ENCODE measurements at regions not wholly inside any gene's neighbourhood (a gene's known extent, or its start where the extent isn't known, plus 50 kb on each side); places are given as distances from the start of the nearest gene placed in this dataset.

- Histone ChIP-seq H3K4me3 (ENCODE audit: low read depth, low read length) (no peak overlapping the region), H3K4me1 (ENCODE audit: control insufficient read depth, insufficient read depth, low read length, unreplicated experiment) (no peaks in the 10 kb centered on the region), H2AFZ (ENCODE audit: low read length, unreplicated experiment) (no peak overlapping the region), H3K27me3 (ENCODE audit: insufficient read depth, low read length) (no peaks in the 10 kb centered on the region), H3K36me3 (ENCODE audit: insufficient read depth, low read length) (no peaks in the 10 kb centered on the region), H3K79me2 (ENCODE audit: control insufficient read depth, insufficient read depth, low read length, unreplicated experiment) (no peaks in the 10 kb centered on the region), H3K27ac (ENCODE audit: low read depth, low read length) (no peak overlapping the region)
These were observed 348.2 kb downstream of the PDGFC start for GRCh38 chr4:156623376-156623775.

- Histone ChIP-seq H3K27me3 (ENCODE audit: insufficient read depth, low read length) (no peaks in the 10 kb centered on the region), H3K4me1 (ENCODE audit: control insufficient read depth, insufficient read depth, low read length, unreplicated experiment) (peaks cover 2% of the 10 kb centered on the region), H2AFZ (ENCODE audit: low read length, unreplicated experiment) (no peak overlapping the region)
These were observed 350.8 kb downstream of the PDGFC start for GRCh38 chr4:156620786-156621185.

GRCh38 chr4:156619154-156619934 is 352.3 kb downstream of the PDGFC start:
- Histone ChIP-seq H3K27ac (ENCODE audit: low read depth, low read length) (no peak overlapping the region), H3K4me1 (ENCODE audit: control insufficient read depth, insufficient read depth, low read length, unreplicated experiment) (peaks cover 15% of the 10 kb centered on the region), H3K4me3 (ENCODE audit: low read depth, low read length) (no peak overlapping the region), H2AFZ (ENCODE audit: low read length, unreplicated experiment) (no peak overlapping the region), H3K79me2 (ENCODE audit: control insufficient read depth, insufficient read depth, low read length, unreplicated experiment) (no peaks in the 10 kb centered on the region), H3K27me3 (ENCODE audit: insufficient read depth, low read length) (no peaks in the 10 kb centered on the region), H3K36me3 (ENCODE audit: insufficient read depth, low read length) (no peaks in the 10 kb centered on the region)

More at GRCh38 chr4:156620786-156621185, 350.8 kb downstream of the PDGFC start:
- H3K4me3 ChIP-seq (ENCODE audit: low read depth, low read length): no peak overlapping the region
- H3K79me2 ChIP-seq (ENCODE audit: control insufficient read depth, insufficient read depth, low read length, unreplicated experiment): no peaks in the 10 kb centered on the region
- H3K36me3 ChIP-seq (ENCODE audit: insufficient read depth, low read length): no peaks in the 10 kb centered on the region
- H3K27ac ChIP-seq (ENCODE audit: low read depth, low read length): no peak overlapping the region

GRCh38 chr4:156615066-156615531 is 356.5 kb downstream of the PDGFC start:
- Histone ChIP-seq H3K4me1 (ENCODE audit: control insufficient read depth, insufficient read depth, low read length, unreplicated experiment) (peaks cover 15% of the 10 kb centered on the region), H3K79me2 (ENCODE audit: control insufficient read depth, insufficient read depth, low read length, unreplicated experiment) (no peaks in the 10 kb centered on the region), H3K27ac (ENCODE audit: low read depth, low read length) (peak overlapping the region; percentile 30), H3K36me3 (ENCODE audit: insufficient read depth, low read length) (no peaks in the 10 kb centered on the region), H2AFZ (ENCODE audit: low read length, unreplicated experiment) (peak overlapping the region; percentile 33), H3K4me3 (ENCODE audit: low read depth, low read length) (no peak overlapping the region), H3K27me3 (ENCODE audit: insufficient read depth, low read length) (no peaks in the 10 kb centered on the region)

GRCh38 chr4:156614536-156614935 is 357.1 kb downstream of the PDGFC start:
- Histone ChIP-seq H3K4me1 (ENCODE audit: control insufficient read depth, insufficient read depth, low read length, unreplicated experiment) (peaks cover 15% of the 10 kb centered on the region), H2AFZ (ENCODE audit: low read length, unreplicated experiment) (no peak overlapping the region), H3K27me3 (ENCODE audit: insufficient read depth, low read length) (no peaks in the 10 kb centered on the region), H3K36me3 (ENCODE audit: insufficient read depth, low read length) (no peaks in the 10 kb centered on the region), H3K79me2 (ENCODE audit: control insufficient read depth, insufficient read depth, low read length, unreplicated experiment) (no peaks in the 10 kb centered on the region), H3K27ac (ENCODE audit: low read depth, low read length) (no peak overlapping the region), H3K4me3 (ENCODE audit: low read depth, low read length) (no peak overlapping the region)

- Histone ChIP-seq H3K4me3 (ENCODE audit: low read depth, low read length) (no peak overlapping the region), H3K4me1 (ENCODE audit: control insufficient read depth, insufficient read depth, low read length, unreplicated experiment) (no peaks in the 10 kb centered on the region), H3K27ac (ENCODE audit: low read depth, low read length) (no peak overlapping the region), H3K36me3 (ENCODE audit: insufficient read depth, low read length) (no peaks in the 10 kb centered on the region), H2AFZ (ENCODE audit: low read length, unreplicated experiment) (no peak overlapping the region), H3K79me2 (ENCODE audit: control insufficient read depth, insufficient read depth, low read length, unreplicated experiment) (no peaks in the 10 kb centered on the region), H3K27me3 (ENCODE audit: insufficient read depth, low read length) (no peaks in the 10 kb centered on the region)
These were observed 362.2 kb downstream of the PDGFC start for GRCh38 chr4:156609421-156609820.

GRCh38 chr4:156608651-156609050 is 362.9 kb downstream of the PDGFC start:
- no peak overlapping the region for H3K4me3 ChIP-seq (ENCODE audit: low read depth, low read length)
- no peak overlapping the region for H3K27ac ChIP-seq (ENCODE audit: low read depth, low read length)

GRCh38 chr4:156607478-156607857 is 364.1 kb downstream of the PDGFC start:
- no peaks in the 10 kb centered on the region for H3K36me3 ChIP-seq (ENCODE audit: insufficient read depth, low read length)
- H3K4me3 ChIP-seq (ENCODE audit: low read depth, low read length): no peak overlapping the region
- no peak overlapping the region for H2AFZ ChIP-seq (ENCODE audit: low read length, unreplicated experiment)
- no peak overlapping the region for H3K27ac ChIP-seq (ENCODE audit: low read depth, low read length)
- no peaks in the 10 kb centered on the region for H3K27me3 ChIP-seq (ENCODE audit: insufficient read depth, low read length)
- no peaks in the 10 kb centered on the region for H3K79me2 ChIP-seq (ENCODE audit: control insufficient read depth, insufficient read depth, low read length, unreplicated experiment)
- no peaks in the 10 kb centered on the region for H3K4me1 ChIP-seq (ENCODE audit: control insufficient read depth, insufficient read depth, low read length, unreplicated experiment)

More at GRCh38 chr4:156608651-156609050, 362.9 kb downstream of the PDGFC start:
- Histone ChIP-seq H2AFZ (ENCODE audit: low read length, unreplicated experiment) (no peak overlapping the region), H3K36me3 (ENCODE audit: insufficient read depth, low read length) (no peaks in the 10 kb centered on the region), H3K79me2 (ENCODE audit: control insufficient read depth, insufficient read depth, low read length, unreplicated experiment) (no peaks in the 10 kb centered on the region), H3K4me1 (ENCODE audit: control insufficient read depth, insufficient read depth, low read length, unreplicated experiment) (no peaks in the 10 kb centered on the region), H3K27me3 (ENCODE audit: insufficient read depth, low read length) (no peaks in the 10 kb centered on the region)

GRCh38 chr4:156606554-156607477 is 364.8 kb downstream of the PDGFC start:
- Histone ChIP-seq H3K27ac (ENCODE audit: low read depth, low read length) (no peak overlapping the region), H3K27me3 (ENCODE audit: insufficient read depth, low read length) (no peaks in the 10 kb centered on the region), H3K4me1 (ENCODE audit: control insufficient read depth, insufficient read depth, low read length, unreplicated experiment) (no peaks in the 10 kb centered on the region), H3K4me3 (ENCODE audit: low read depth, low read length) (no peak overlapping the region), H3K79me2 (ENCODE audit: control insufficient read depth, insufficient read depth, low read length, unreplicated experiment) (no peaks in the 10 kb centered on the region), H2AFZ (ENCODE audit: low read length, unreplicated experiment) (no peak overlapping the region), H3K36me3 (ENCODE audit: insufficient read depth, low read length) (no peaks in the 10 kb centered on the region)

GRCh38 chr4:156598138-156598681 is 373.4 kb downstream of the PDGFC start:
- H3K36me3 ChIP-seq (ENCODE audit: insufficient read depth, low read length): no peaks in the 10 kb centered on the region
- peaks cover 22% of the 10 kb centered on the region for H3K4me1 ChIP-seq (ENCODE audit: control insufficient read depth, insufficient read depth, low read length, unreplicated experiment)
- no peaks in the 10 kb centered on the region for H3K79me2 ChIP-seq (ENCODE audit: control insufficient read depth, insufficient read depth, low read length, unreplicated experiment)
- no peaks in the 10 kb centered on the region for H3K27me3 ChIP-seq (ENCODE audit: insufficient read depth, low read length)
- H2AFZ ChIP-seq (ENCODE audit: low read length, unreplicated experiment): no peak overlapping the region
- no peak overlapping the region for H3K4me3 ChIP-seq (ENCODE audit: low read depth, low read length)
- no peak overlapping the region for H3K27ac ChIP-seq (ENCODE audit: low read depth, low read length)
